ENCODE measurements at regions not wholly inside any gene's neighbourhood (a gene's known extent, or its start where the extent isn't known, plus 50 kb on each side); places are given as distances from the start of the nearest gene placed in this dataset.

DNA sequence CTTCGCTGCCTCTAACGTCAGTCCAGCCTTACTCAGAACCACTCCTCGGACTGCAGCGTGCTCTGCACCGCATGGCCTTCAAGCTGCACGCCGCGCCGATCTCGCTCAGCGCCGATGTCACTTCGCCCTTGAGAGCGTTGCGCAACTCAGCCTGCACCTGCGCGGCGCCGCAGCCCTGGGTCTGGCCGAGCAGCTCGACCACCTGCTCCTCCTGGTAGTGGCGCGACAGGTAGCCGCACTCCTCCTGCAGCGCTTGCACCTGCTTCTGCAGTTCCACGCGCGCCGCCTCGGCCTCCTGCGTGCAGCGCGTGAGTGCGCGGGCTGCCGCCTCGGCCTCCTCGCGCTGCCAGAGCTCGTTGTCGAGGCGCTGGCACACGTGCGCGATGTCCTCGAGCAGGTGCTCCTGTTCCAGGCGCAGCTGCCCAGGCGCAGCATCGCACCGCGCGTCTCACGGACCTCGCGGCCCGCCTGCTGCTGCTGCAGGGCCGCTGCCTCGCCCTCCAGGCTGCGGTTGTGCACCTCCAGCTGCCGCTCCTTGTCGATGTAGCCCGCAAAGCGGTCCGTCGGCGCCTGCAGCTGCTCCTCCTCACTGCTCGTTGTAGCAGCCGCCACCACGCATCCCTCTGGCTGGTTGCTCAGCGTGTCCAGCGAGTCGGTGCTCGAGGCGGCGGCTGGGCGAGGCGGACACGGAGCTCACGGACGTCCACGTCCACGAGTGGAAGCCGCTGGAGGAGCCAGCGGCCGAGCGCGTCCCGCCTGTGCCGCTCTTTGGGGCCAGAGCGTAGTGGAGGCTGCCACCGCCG is 380.6 kb upstream of the CHD6 start:
- TF ChIP-seq, protein P1, sequence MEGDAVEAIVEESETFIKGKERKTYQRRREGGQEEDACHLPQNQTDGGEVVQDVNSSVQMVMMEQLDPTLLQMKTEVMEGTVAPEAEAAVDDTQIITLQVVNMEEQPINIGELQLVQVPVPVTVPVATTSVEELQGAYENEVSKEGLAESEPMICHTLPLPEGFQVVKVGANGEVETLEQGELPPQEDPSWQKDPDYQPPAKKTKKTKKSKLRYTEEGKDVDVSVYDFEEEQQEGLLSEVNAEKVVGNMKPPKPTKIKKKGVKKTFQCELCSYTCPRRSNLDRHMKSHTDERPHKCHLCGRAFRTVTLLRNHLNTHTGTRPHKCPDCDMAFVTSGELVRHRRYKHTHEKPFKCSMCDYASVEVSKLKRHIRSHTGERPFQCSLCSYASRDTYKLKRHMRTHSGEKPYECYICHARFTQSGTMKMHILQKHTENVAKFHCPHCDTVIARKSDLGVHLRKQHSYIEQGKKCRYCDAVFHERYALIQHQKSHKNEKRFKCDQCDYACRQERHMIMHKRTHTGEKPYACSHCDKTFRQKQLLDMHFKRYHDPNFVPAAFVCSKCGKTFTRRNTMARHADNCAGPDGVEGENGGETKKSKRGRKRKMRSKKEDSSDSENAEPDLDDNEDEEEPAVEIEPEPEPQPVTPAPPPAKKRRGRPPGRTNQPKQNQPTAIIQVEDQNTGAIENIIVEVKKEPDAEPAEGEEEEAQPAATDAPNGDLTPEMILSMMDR (IDR thresholded peaks at IDR 0.05; ENCODE audit: low read depth, low read length, missing control alignments) = no peak
- H3K4me3 ChIP-seq (ENCODE audit: low read depth, low read length) = no peak overlapping the region
- in situ Hi-C loops (cut with HindIII; ENCODE audit: low sequenced_read_pairs) = no loop called here
- DNase-seq (ENCODE audit: low read depth) = no peak

DNA sequence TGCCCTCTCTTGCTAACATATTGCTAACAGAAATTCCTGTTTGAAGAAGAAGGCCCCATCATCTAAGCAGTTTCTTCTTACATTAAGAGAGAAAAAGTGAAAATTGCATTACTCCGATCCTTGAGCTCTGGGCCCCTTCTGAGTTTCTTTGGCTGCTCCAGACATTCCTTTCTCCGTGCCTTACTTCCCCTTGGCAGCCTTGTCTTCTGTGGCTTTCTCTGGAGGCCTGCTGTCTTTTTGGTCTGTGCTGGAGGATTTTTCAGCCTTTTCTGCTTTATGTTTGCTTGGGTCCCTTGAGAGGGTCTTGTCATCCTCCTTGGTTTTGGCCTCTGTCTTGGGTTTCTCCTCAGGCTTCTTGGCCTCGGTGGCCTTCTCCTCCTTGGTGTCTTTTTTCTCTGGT is 378.8 kb upstream of the CHD6 start:
- in situ Hi-C loops (cut with HindIII; ENCODE audit: low sequenced_read_pairs) = no loop called here
- no peak overlapping the region for H3K4me3 ChIP-seq (ENCODE audit: low read depth, low read length)
- DNase-seq (ENCODE audit: low read depth) = no peak
- TF ChIP-seq, protein P1 (IDR thresholded peaks at IDR 0.05; ENCODE audit: low read depth, low read length, missing control alignments) = no peak

DNA sequence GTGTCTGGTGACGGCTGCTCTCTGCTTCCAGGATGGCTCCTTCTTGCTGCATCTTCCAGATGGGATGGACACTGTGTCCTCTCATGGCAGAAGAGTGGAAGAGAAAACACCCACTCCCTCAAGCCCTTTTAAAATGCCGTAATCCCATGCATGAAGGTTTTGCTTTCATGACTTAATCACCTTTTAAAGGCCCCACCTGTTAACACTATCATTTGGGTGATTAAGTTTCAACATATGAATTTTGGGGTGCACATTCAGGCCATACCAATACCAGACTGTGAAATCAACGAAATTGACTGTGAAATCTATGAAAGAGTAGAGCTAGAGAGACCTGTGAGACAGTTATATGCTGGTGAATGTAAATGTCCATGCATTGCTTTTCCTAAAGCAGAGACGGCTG is 374.3 kb upstream of the CHD6 start:
- TF ChIP-seq, protein P1 (IDR thresholded peaks at IDR 0.05; ENCODE audit: low read depth, low read length, missing control alignments) = no peak
- no peak for DNase-seq (ENCODE audit: low read depth)
- H3K4me3 ChIP-seq (ENCODE audit: low read depth, low read length) = no peak overlapping the region
- in situ Hi-C loops (cut with HindIII; ENCODE audit: low sequenced_read_pairs) = no loop called here

DNA sequence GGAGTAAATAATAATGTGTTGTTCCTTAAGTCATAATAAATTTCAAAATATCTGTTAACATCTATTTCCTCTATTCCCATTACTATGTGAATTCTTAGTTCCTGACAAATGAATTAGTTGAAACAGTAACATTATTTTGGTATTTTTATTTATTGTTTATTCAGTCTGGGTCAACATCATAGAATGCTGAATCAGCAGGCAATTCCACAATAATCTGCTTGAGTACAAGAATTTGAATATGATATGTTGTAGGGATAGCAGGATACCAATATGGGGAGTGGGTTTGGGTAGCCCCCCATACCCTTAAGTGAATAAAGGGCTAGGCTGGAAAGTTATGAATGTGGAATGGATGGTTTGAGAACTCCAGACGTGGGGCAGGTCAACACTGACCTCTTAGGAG is 373.2 kb upstream of the CHD6 start:
- TF ChIP-seq, protein P1 (IDR thresholded peaks at IDR 0.05; ENCODE audit: low read depth, low read length, missing control alignments) = no peak
- no peak overlapping the region for H3K4me3 ChIP-seq (ENCODE audit: low read depth, low read length)
- no peak for DNase-seq (ENCODE audit: low read depth)
- in situ Hi-C loops (cut with HindIII; ENCODE audit: low sequenced_read_pairs) = no loop called here

DNA sequence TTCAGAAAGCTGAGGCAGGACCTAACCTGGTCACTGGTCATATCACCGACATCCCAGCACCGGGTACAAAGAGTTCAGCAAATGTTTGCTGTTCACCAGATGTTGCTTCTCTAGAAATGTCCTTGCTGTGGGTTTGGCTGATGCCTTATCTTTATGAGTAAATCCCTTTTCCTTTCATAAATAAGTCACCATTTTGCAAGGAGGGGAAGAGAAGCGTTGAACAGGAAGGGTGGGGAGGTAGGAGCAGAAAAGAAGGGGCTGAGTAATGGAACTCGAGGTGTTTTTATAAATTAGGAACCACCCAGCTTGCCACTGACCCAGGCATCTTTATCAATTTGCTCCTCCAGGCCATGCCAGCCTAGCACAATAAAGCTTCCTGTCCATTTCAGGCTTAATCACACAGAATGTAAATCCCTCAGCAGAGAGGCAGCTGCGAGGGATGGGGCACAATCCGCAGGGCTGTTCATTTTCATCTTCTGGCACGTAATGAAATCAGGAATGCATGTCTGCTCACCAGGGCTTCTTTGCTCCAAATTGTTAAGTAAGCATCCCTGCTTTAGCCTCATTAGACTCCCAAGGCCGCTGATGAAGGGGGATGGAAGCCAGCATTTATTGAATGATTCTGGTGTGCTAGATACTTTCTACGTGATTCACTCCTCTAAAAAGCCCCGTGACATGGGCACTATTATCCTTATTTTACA is 371.9 kb upstream of the CHD6 start:
- in situ Hi-C loops (cut with HindIII; ENCODE audit: low sequenced_read_pairs) = no loop called here
- TF ChIP-seq, protein P1 (IDR thresholded peaks at IDR 0.05; ENCODE audit: low read depth, low read length, missing control alignments) = no peak
- H3K4me3 ChIP-seq (ENCODE audit: low read depth, low read length) = no peak overlapping the region
- peak; percentile 26 for DNase-seq (ENCODE audit: low read depth)

DNA sequence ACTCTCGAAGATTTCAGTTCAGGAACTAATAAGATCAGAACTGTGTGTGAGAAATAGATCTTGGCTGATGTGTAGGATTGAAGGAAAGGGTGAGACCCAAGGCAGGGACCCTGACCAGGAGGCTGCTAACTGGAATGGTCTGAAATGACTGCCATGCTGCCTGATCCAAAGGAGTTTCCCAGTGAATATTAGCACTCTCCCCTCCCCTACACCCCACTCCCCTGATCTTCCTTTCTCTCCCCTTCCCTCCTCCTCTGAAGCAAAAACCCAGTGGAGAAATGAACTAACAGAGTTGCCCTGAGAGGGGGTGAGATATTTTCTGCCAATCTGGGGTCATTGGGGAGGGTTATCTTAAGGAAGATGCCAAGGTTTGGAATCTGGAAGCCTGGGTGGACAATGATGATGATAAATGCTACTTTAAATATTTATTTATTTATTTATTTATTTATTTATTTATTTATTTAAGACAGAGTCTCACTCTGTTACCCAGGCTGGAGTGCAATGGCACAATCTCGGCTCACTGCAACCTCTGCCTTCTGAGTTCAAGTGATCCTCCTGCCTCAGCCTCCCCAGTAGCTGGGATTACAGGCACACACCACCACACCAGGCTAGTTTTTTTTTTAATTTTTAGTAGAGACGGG is 371.0 kb upstream of the CHD6 start:
- TF ChIP-seq, protein P1 (IDR thresholded peaks at IDR 0.05; ENCODE audit: low read depth, low read length, missing control alignments) = no peak
- in situ Hi-C loops (cut with HindIII; ENCODE audit: low sequenced_read_pairs) = no loop called here
- DNase-seq (ENCODE audit: low read depth) = no peak
- no peak overlapping the region for H3K4me3 ChIP-seq (ENCODE audit: low read depth, low read length)
